K562 (cell line): ENCODE measurements at regions not wholly inside any gene's neighbourhood (a gene's known extent, or its start where the extent isn't known, plus 50 kb on each side); places are given as distances from the start of the nearest gene placed in this dataset.

Source experiments
- AFF4 ChIP-seq: sonication (generic); formaldehyde crosslinking; IDR thresholded peaks from 2 replicates; pipeline ENCODE4 v1.8.0; 2023; ENCODE audit warnings: mild to moderate bottlenecking, missing genetic modification reagents
- EZH2 ChIP-seq: IDR thresholded peaks from 2 replicates; pipeline ENCODE4 v1.6.1; 2012; ENCODE audit warnings: low read depth, mild to moderate bottlenecking, inconsistent platforms, low read length, borderline replicate concordance
- MAFK ChIP-seq: IDR thresholded peaks from 2 replicates; pipeline ENCODE4 v1.6.1; 2011; ENCODE audit warnings: low read length, improper control_type of control experiment
- NFRKB ChIP-seq: fragments of 450-650 bp; IDR thresholded peaks from 2 replicates; pipeline ENCODE4 v1.6.1; 2016; ENCODE audit warnings: low read depth
- PHTF2 ChIP-seq: fragments of 250-450 bp; sonication (Bioruptor Pico); IDR thresholded peaks from 2 replicates; pipeline ENCODE4 v1.5.0; 2021; ENCODE audit warnings: mild to moderate bottlenecking
- RB1 ChIP-seq: fragments of 450-650 bp; IDR thresholded peaks from 2 replicates; pipeline ENCODE4 v1.6.1; 2017; ENCODE audit warnings: low read depth, mild to moderate bottlenecking
- SIX5 ChIP-seq, 2 experiments: IDR thresholded peaks; 2 replicates each; pipeline ENCODE4 v1.6.1; 2011; ENCODE audit warnings: low read length in 2 of 2, borderline replicate concordance in 1 of 2, low read depth in 1 of 2, mild to moderate bottlenecking in 1 of 2, moderate library complexity in 1 of 2; ENCODE audit not compliant: insufficient read depth in 1 of 2
- ZNF668 ChIP-seq: fragments of 250-450 bp; sonication (Bioruptor Pico); IDR thresholded peaks from 2 replicates; pipeline ENCODE4 v1.8.0; 2022; ENCODE audit warnings: mild to moderate bottlenecking, inconsistent platforms
- TF ChIP-seq, protein P1 (sequence below), 3 experiments: IDR thresholded peaks in 2 of 3; conservative IDR thresholded peaks in 1 of 3; 2 replicates each; pipeline ENCODE4 v1.5.1; 2011 to 2012; ENCODE audit warnings: low read length in 3 of 3, mild to moderate bottlenecking in 3 of 3, control low read depth in 2 of 3, improper control_type of control experiment in 1 of 3, inconsistent platforms in 1 of 3, low read depth in 1 of 3, mixed read lengths in 1 of 3, moderate library complexity in 1 of 3; ENCODE audit not compliant: insufficient read depth in 2 of 3

DNA sequence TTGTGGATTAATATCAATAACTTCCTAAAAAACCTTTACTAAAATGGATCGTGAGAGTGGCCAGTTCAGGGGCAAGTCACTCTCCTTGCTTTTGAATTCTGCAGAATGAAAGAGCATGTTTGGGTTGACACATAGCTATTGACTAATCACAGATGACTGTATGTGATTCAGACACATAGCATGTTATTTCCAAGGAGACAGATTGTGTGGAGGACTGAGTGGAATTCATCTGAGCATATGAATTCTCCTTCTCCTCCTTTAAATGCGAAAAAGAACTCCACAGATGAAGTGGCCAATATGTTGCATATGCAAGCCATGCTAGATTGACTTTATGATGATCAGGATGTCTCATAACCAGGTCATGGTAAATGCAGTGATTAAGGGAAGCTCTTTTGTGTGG lies 249.4 kb upstream of the FAM98A start:
- TF ChIP-seq SIX5 (IDR thresholded peaks at IDR 0.05; ENCODE audit: borderline replicate concordance in 1 of 2, insufficient read depth in 1 of 2, low read depth in 1 of 2, low read length in 2 of 2) (no peak), AFF4 (CRISPR knock-in tag) (no peak), NFRKB (no peak), ZNF668 (CRISPR knock-in tag) (no peak), PHTF2 (CRISPR knock-in tag) (no peak), RB1 (no peak), EZH2 (no peak), MAFK (no peak)
- TF ChIP-seq, protein P1, sequence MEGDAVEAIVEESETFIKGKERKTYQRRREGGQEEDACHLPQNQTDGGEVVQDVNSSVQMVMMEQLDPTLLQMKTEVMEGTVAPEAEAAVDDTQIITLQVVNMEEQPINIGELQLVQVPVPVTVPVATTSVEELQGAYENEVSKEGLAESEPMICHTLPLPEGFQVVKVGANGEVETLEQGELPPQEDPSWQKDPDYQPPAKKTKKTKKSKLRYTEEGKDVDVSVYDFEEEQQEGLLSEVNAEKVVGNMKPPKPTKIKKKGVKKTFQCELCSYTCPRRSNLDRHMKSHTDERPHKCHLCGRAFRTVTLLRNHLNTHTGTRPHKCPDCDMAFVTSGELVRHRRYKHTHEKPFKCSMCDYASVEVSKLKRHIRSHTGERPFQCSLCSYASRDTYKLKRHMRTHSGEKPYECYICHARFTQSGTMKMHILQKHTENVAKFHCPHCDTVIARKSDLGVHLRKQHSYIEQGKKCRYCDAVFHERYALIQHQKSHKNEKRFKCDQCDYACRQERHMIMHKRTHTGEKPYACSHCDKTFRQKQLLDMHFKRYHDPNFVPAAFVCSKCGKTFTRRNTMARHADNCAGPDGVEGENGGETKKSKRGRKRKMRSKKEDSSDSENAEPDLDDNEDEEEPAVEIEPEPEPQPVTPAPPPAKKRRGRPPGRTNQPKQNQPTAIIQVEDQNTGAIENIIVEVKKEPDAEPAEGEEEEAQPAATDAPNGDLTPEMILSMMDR (IDR thresholded peaks at IDR 0.05 in 2 of 3, conservative IDR thresholded peaks at IDR 0.05 in 1 of 3; ENCODE audit: insufficient read depth in 2 of 3, low read depth in 1 of 3, low read length in 3 of 3), result no peak
